B cell (primary cell): ENCODE measurements at regions not wholly inside any gene's neighbourhood (a gene's known extent, or its start where the extent isn't known, plus 50 kb on each side); places are given as distances from the start of the nearest gene placed in this dataset.

ENCODE experiments used
- ATAC-seq: fragments of 200-7000 bp; cut with Tn5 transposase; one replicate; pipeline ENCODE4 v1.10.0; 2021; ENCODE audit warnings: low read depth, mild to moderate bottlenecking, moderate number of reproducible peaks, moderate library complexity
- CTCF ChIA-PET: fragments of 350-600 bp; sonication (Branson Sonifier 250); formaldehyde crosslinking; loops from one replicate; lab custom pipeline; 2021; ENCODE audit warnings: antibody characterized with exemption, inconsistent platforms; lab: Charles Lee
- POLR2A ChIA-PET: fragments of 350-600 bp; sonication (Branson Sonifier 250); formaldehyde crosslinking; loops from one replicate; lab custom pipeline; 2021; ENCODE audit warnings: antibody characterized with exemption; lab: Charles Lee
- DNase-seq: peaks from one replicate; pipeline ENCODE4 v3.0.0; 2013
- H2AFZ ChIP-seq: 2 replicates; pipeline ENCODE4 v1.6.1; 2012; ENCODE audit warnings: mild to moderate bottlenecking, low read depth, low read length; ENCODE audit not compliant: insufficient read depth, poor library complexity, severe bottlenecking
- H3K27ac ChIP-seq, 2 donors: 1 replicate in 1 of 2; 2 replicates in 1 of 2; pipeline ENCODE4 v1.5.1; 2012 to 2013; ENCODE audit warnings: low read length in 2 of 2, mild to moderate bottlenecking in 2 of 2, moderate library complexity in 1 of 2
- H3K27me3 ChIP-seq, 4 experiments: fragments of 200-600 bp in 1 of 4; sonication (generic) in 1 of 4; replicated peaks in 1 of 4; 1 replicate in 2 of 4; 2 replicates in 2 of 4; pipeline versions ENCODE4 v1.6.1 to v1.7.0; 2013 to 2016; ENCODE audit warnings: low read length in 3 of 4, mild to moderate bottlenecking in 2 of 4, mixed read lengths in 1 of 4, moderate library complexity in 1 of 4; ENCODE audit not compliant: insufficient read depth in 4 of 4, control insufficient read depth in 3 of 4; ENCODE audit errors: control extremely low read depth in 1 of 4
- H3K36me3 ChIP-seq, 2 experiments: replicated peaks in 1 of 2; 1 replicate in 1 of 2; 2 replicates in 1 of 2; pipeline versions ENCODE4 v1.6.1 to v1.7.1; 2013; ENCODE audit warnings: low read length in 1 of 2; ENCODE audit not compliant: insufficient read depth in 2 of 2, control insufficient read depth in 1 of 2; ENCODE audit errors: control extremely low read depth in 1 of 2, extremely low read depth in 1 of 2
- H3K4me1 ChIP-seq, 2 donors: fragments of 200-600 bp in 1 of 2; sonication (generic) in 1 of 2; 1 replicate in 1 of 2; 2 replicates in 1 of 2; pipeline versions ENCODE4 v1.5.1 to v1.6.1; 2013 to 2017; ENCODE audit warnings: low read length in 2 of 2; ENCODE audit not compliant: control insufficient read depth in 2 of 2, insufficient read depth in 2 of 2
- H3K4me2 ChIP-seq: replicated peaks from 2 replicates; pipeline ENCODE3; 2012; ENCODE audit warnings: mild to moderate bottlenecking, low read depth, low read length; ENCODE audit not compliant: poor library complexity, severe bottlenecking
- H3K4me3 ChIP-seq, 5 experiments: fragments of 200-600 bp in 1 of 5; sonication (generic) in 1 of 5; 1 replicate in 3 of 5; 2 replicates in 2 of 5; pipeline versions ENCODE4 v1.5.1 to v1.7.0; 2011 to 2016; ENCODE audit warnings: low read length in 4 of 5, mild to moderate bottlenecking in 4 of 5, low read depth in 2 of 5, control low read depth in 1 of 5, moderate library complexity in 1 of 5; ENCODE audit not compliant: insufficient read depth in 1 of 5; ENCODE audit errors: control extremely low read depth in 1 of 5, extremely low read depth in 1 of 5
- H3K79me2 ChIP-seq: fragments of 200-600 bp; sonication (generic); one replicate; pipeline ENCODE4 v1.6.0; 2016; ENCODE audit warnings: low read length; ENCODE audit not compliant: control insufficient read depth, insufficient read depth
- H3K9ac ChIP-seq: fragments of 200-600 bp; sonication (generic); 2 replicates; pipeline ENCODE4 v1.6.1; 2017; ENCODE audit warnings: mild to moderate bottlenecking, low read length, moderate library complexity
- H3K9me3 ChIP-seq, 3 donors: one replicate each; pipeline versions ENCODE4 v1.6.1 to v1.7.1; 2013; ENCODE audit warnings: low read length in 2 of 3; ENCODE audit not compliant: control insufficient read depth in 2 of 3, insufficient read depth in 1 of 3; ENCODE audit errors: control extremely low read depth in 1 of 3
- H4K20me1 ChIP-seq: 2 replicates; pipeline ENCODE4 v1.6.0; 2012; ENCODE audit warnings: mild to moderate bottlenecking, low read length; ENCODE audit not compliant: insufficient read depth, control insufficient read depth, poor library complexity, severe bottlenecking
- H3K27ac Mint-ChIP-seq: one replicate; pipeline ENCODE4 v1.8.0; 2021; ENCODE audit warnings: mixed read lengths
- H3K27me3 Mint-ChIP-seq: one replicate; pipeline ENCODE4 v1.8.0; 2021; ENCODE audit warnings: mixed read lengths
- H3K4me1 Mint-ChIP-seq: one replicate; pipeline ENCODE4 v1.8.0; 2021; ENCODE audit warnings: mixed read lengths
- H3K4me3 Mint-ChIP-seq: one replicate; pipeline ENCODE4 v1.8.0; 2021; ENCODE audit warnings: mixed read lengths
- H3K9me3 Mint-ChIP-seq: one replicate; pipeline ENCODE4 v1.8.0; 2022; ENCODE audit warnings: mixed read lengths; ENCODE audit not compliant: insufficient read depth
- EZH2 ChIP-seq: IDR thresholded peaks from 2 replicates; pipeline ENCODE4 v1.6.1; 2012; ENCODE audit warnings: borderline replicate concordance, low read depth, mild to moderate bottlenecking, moderate library complexity, low read length; ENCODE audit not compliant: insufficient read depth, poor library complexity, severe bottlenecking
- WGBS: methylation state at CpG from one replicate; pipeline ENCODE4 v1.1.5; 2013; ENCODE audit warnings: missing lambda C conversion rate; ENCODE audit not compliant: insufficient coverage; 5-methylcytosine and 5-hydroxymethylcytosine counted together
- intact Hi-C: fragments of 100-400 bp; cut with micrococcal nuclease; formaldehyde crosslinking; loops from one replicate; pipeline ENCODE4 v1.10.0; 2022
- TF ChIP-seq, protein P1 (sequence below): fragments of 200-600 bp; IDR thresholded peaks from one replicate; pipeline ENCODE4 v1.8.0; 2022; ENCODE audit warnings: antibody characterized with exemption, mild to moderate bottlenecking

DNA sequence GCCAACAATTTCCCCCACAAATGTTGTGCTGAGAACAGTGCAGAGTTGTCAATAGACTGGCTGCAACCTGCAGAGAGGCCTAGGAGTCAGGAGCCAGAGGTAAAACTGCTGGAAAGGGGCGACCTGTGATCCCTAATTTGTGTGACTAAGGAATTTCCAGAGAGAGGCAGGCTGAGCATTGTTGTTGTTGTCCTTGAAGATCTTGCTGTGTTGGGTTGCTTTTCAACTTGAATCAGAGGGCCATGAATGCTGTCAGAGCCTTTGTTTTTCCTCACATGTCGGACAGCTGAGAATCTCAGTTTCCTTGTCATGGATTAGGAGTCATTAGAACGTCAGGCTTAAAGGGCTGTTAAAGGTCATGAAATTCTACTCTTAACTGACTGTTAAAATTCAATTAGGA, 134.6 kb upstream of the ASTN2 start:
- H3K27me3 ChIP-seq: no peaks in the 10 kb centered on the region
- no peak overlapping the region for H3K27ac ChIP-seq
- no peaks in the 10 kb centered on the region for H3K36me3 ChIP-seq
- no peak overlapping the region for H3K4me2 ChIP-seq
- H3K4me3 ChIP-seq: no peak overlapping the region
- H3K9me3 ChIP-seq: no peaks in the 10 kb centered on the region
- H3K79me2 ChIP-seq: no peaks in the 10 kb centered on the region
- H3K9me3 Mint-ChIP-seq: no peaks in the 10 kb centered on the region
- H4K20me1 ChIP-seq: no peaks in the 10 kb centered on the region
- CTCF ChIA-PET: no interaction called here
- TF ChIP-seq, protein P1, sequence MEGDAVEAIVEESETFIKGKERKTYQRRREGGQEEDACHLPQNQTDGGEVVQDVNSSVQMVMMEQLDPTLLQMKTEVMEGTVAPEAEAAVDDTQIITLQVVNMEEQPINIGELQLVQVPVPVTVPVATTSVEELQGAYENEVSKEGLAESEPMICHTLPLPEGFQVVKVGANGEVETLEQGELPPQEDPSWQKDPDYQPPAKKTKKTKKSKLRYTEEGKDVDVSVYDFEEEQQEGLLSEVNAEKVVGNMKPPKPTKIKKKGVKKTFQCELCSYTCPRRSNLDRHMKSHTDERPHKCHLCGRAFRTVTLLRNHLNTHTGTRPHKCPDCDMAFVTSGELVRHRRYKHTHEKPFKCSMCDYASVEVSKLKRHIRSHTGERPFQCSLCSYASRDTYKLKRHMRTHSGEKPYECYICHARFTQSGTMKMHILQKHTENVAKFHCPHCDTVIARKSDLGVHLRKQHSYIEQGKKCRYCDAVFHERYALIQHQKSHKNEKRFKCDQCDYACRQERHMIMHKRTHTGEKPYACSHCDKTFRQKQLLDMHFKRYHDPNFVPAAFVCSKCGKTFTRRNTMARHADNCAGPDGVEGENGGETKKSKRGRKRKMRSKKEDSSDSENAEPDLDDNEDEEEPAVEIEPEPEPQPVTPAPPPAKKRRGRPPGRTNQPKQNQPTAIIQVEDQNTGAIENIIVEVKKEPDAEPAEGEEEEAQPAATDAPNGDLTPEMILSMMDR: no peak
- TF ChIP-seq EZH2: no peak
- no peak overlapping the region for H3K27ac Mint-ChIP-seq
- POLR2A ChIA-PET: no interaction called here
- WGBS: 74% methylated on average over 2 of the region's 3 CpGs
- peaks cover 24% of the 10 kb centered on the region for H3K27me3 Mint-ChIP-seq
- no peak for ATAC-seq
- H3K4me1 ChIP-seq: no peaks in the 10 kb centered on the region
- no peak overlapping the region for H3K4me3 Mint-ChIP-seq
- H3K9ac ChIP-seq: no peak overlapping the region
- no peak for DNase-seq
- no peak overlapping the region for H2AFZ ChIP-seq
- H3K4me1 Mint-ChIP-seq: peaks cover 3% of the 10 kb centered on the region
- intact Hi-C loops: no loop called here

DNA sequence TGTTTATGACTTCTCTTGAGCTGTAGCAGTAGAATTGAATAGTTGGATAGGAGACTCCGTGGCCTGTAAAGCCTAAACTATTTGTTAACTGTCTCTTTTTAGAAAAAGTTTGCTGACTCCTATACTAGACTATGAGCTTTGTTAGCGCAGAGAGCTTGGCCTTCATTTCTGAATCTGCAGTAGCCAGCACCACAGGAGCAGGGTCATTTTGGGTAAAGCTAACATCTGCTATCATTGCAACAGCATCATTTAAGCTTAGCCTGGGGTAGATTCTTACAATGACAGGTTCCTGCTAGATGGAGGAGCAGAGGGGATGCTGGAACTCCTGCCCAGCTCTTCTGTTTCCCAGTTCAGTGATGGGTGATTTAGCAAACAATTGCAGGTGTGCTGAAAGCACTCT, 133.7 kb upstream of the ASTN2 start:
- no peak overlapping the region for H3K4me3 Mint-ChIP-seq
- Histone ChIP-seq H2AFZ (no peak overlapping the region), H3K79me2 (no peaks in the 10 kb centered on the region), H3K27me3 (no peaks in the 10 kb centered on the region), H3K4me1 (no peaks in the 10 kb centered on the region), H3K9ac (no peak overlapping the region), H3K9me3 (no peaks in the 10 kb centered on the region), H4K20me1 (no peaks in the 10 kb centered on the region), H3K4me3 (no peak overlapping the region), H3K4me2 (no peak overlapping the region), H3K27ac (no peak overlapping the region), H3K36me3 (no peaks in the 10 kb centered on the region)
- TF ChIP-seq EZH2: no peak
- TF ChIP-seq, protein P1: no peak
- H3K27me3 Mint-ChIP-seq: peaks cover 24% of the 10 kb centered on the region
- H3K9me3 Mint-ChIP-seq: no peaks in the 10 kb centered on the region
- H3K4me1 Mint-ChIP-seq: peaks cover 3% of the 10 kb centered on the region
- intact Hi-C loops: no loop called here
- ChIA-PET CTCF (no interaction called here), POLR2A (no interaction called here)
- no peak overlapping the region for H3K27ac Mint-ChIP-seq
- WGBS: no CpG with 5 or more reads among the region's 2 CpGs
- DNase-seq (no peak), ATAC-seq (no peak)
